H9 (cell line): ENCODE measurements at regions not wholly inside any gene's neighbourhood (a gene's known extent, or its start where the extent isn't known, plus 50 kb on each side); places are given as distances from the start of the nearest gene placed in this dataset.

ENCODE experiments used
- DNase-seq: peaks from one replicate; pipeline ENCODE4 v3.0.0-alpha.2; 2017
- H2AFZ ChIP-seq: one replicate; pipeline ENCODE4 v1.6.1; 2013; ENCODE audit warnings: mild to moderate bottlenecking, low read length, control low read depth, moderate library complexity
- H2AK5ac ChIP-seq: 2 replicates; pipeline ENCODE4 v1.6.1; 2013; ENCODE audit warnings: low read length, control low read depth, mixed read lengths; ENCODE audit not compliant: insufficient read length
- H2BK120ac ChIP-seq: one replicate; pipeline ENCODE4 v1.6.1; 2013; ENCODE audit warnings: low read depth, mild to moderate bottlenecking, low read length, control low read depth, inconsistent platforms; ENCODE audit not compliant: poor library complexity, severe bottlenecking
- H2BK12ac ChIP-seq: 2 replicates; pipeline ENCODE4 v1.6.1; 2013; ENCODE audit warnings: low read length, control low read depth, mixed read lengths, low read depth; ENCODE audit not compliant: insufficient read length
- H2BK15ac ChIP-seq: 2 replicates; pipeline ENCODE4 v1.6.1; 2013; ENCODE audit warnings: low read depth, low read length, control low read depth
- H2BK20ac ChIP-seq: one replicate; pipeline ENCODE4 v1.6.1; 2013; ENCODE audit warnings: low read depth, mild to moderate bottlenecking, low read length, control low read depth, inconsistent platforms; ENCODE audit not compliant: poor library complexity, severe bottlenecking
- H2BK5ac ChIP-seq: 2 replicates; pipeline ENCODE4 v1.6.1; 2013; ENCODE audit warnings: low read length, control low read depth, mixed read lengths; ENCODE audit not compliant: insufficient read length
- H3K14ac ChIP-seq: 2 replicates; pipeline ENCODE4 v1.6.1; 2013; ENCODE audit warnings: low read length, control low read depth; ENCODE audit not compliant: insufficient read depth
- H3K18ac ChIP-seq: 2 replicates; pipeline ENCODE4 v1.6.1; 2013; ENCODE audit warnings: low read depth, mild to moderate bottlenecking, mixed read lengths, low read length, control low read depth; ENCODE audit not compliant: insufficient read length
- H3K23ac ChIP-seq: 2 replicates; pipeline ENCODE4 v1.6.1; 2013; ENCODE audit warnings: low read length, control low read depth, mixed read lengths, low read depth; ENCODE audit not compliant: insufficient read length
- H3K23me2 ChIP-seq: 2 replicates; pipeline ENCODE4 v1.6.1; 2013; ENCODE audit warnings: low read depth, mild to moderate bottlenecking, mixed read lengths, low read length, control low read depth; ENCODE audit not compliant: insufficient read length, poor library complexity, severe bottlenecking
- H3K27ac ChIP-seq: 2 replicates; pipeline ENCODE4 v1.5.1; 2013; ENCODE audit warnings: low read length, control low read depth, mixed read lengths, low read depth; ENCODE audit not compliant: insufficient read length
- H3K27me3 ChIP-seq: 2 replicates; pipeline ENCODE4 v1.6.1; 2013; ENCODE audit warnings: low read length, control low read depth, inconsistent platforms; ENCODE audit not compliant: insufficient read depth
- H3K4ac ChIP-seq: 2 replicates; pipeline ENCODE4 v1.6.1; 2013; ENCODE audit warnings: low read depth, mild to moderate bottlenecking, control low read depth, inconsistent platforms, low read length, moderate library complexity
- H3K4me1 ChIP-seq: 2 replicates; pipeline ENCODE4 v1.6.1; 2013; ENCODE audit warnings: low read length, control low read depth, inconsistent platforms; ENCODE audit not compliant: insufficient read depth
- H3K4me2 ChIP-seq: 2 replicates; pipeline ENCODE4 v1.6.1; 2013; ENCODE audit warnings: low read length, control low read depth, mixed read lengths; ENCODE audit not compliant: insufficient read length, insufficient read depth
- H3K56ac ChIP-seq: 2 replicates; pipeline ENCODE4 v1.6.1; 2013; ENCODE audit warnings: low read depth, mild to moderate bottlenecking, mixed read lengths, low read length, control low read depth; ENCODE audit not compliant: insufficient read length
- H3K79me1 ChIP-seq: 2 replicates; pipeline ENCODE4 v1.6.1; 2013; ENCODE audit warnings: low read depth, mild to moderate bottlenecking, moderate library complexity, low read length, control low read depth, inconsistent platforms; ENCODE audit not compliant: insufficient read depth, poor library complexity, severe bottlenecking
- H3K79me2 ChIP-seq: 2 replicates; pipeline ENCODE4 v1.6.1; 2013; ENCODE audit warnings: low read length, control low read depth, inconsistent platforms; ENCODE audit not compliant: insufficient read depth
- H3K9ac ChIP-seq: 2 replicates; pipeline ENCODE4 v1.6.1; 2013; ENCODE audit warnings: low read length, control low read depth, mixed read lengths; ENCODE audit not compliant: insufficient read length; ENCODE audit errors: extremely low read depth
- H3K9me3 ChIP-seq: one replicate; pipeline ENCODE4 v1.6.1; 2013; ENCODE audit warnings: low read depth, low read length, inconsistent platforms; ENCODE audit not compliant: control insufficient read depth
- H3T11ph ChIP-seq: one replicate; pipeline ENCODE4 v1.6.1; 2013; ENCODE audit warnings: mild to moderate bottlenecking, low read length, control low read depth, inconsistent platforms
- H4K20me1 ChIP-seq: one replicate; pipeline ENCODE4 v1.6.1; 2013; ENCODE audit not compliant: control insufficient read depth, insufficient read length, insufficient read depth
- H4K5ac ChIP-seq: 2 replicates; pipeline ENCODE4 v1.6.1; 2013; ENCODE audit warnings: low read depth, mild to moderate bottlenecking, mixed read lengths, low read length, control low read depth; ENCODE audit not compliant: insufficient read length
- H4K8ac ChIP-seq: replicated peaks from 2 replicates; pipeline ENCODE4 v1.6.1; 2013; ENCODE audit warnings: low read length, control low read depth, mixed read lengths, low read depth; ENCODE audit not compliant: insufficient read length
- H4K91ac ChIP-seq: 2 replicates; pipeline ENCODE4 v1.6.1; 2013; ENCODE audit warnings: low read depth, mild to moderate bottlenecking, moderate library complexity, mixed read lengths, low read length, control low read depth; ENCODE audit not compliant: insufficient read length
- H3K27ac Mint-ChIP-seq, 3 experiments: 2 replicates in 2 of 3; 3 replicates in 1 of 3; pipeline ENCODE4 v1.8.0; 2020 to 2021; ENCODE audit warnings: mixed read lengths in 3 of 3, mild to moderate bottlenecking in 1 of 3, moderate library complexity in 1 of 3
- H3K27me3 Mint-ChIP-seq: 2 replicates; pipeline ENCODE4 v1.8.0; 2021; ENCODE audit warnings: low read depth, mild to moderate bottlenecking, moderate library complexity, mixed read lengths
- H3K36me3 Mint-ChIP-seq, 3 experiments: 2 replicates in 2 of 3; 3 replicates in 1 of 3; pipeline ENCODE4 v1.8.0; 2020 to 2021; ENCODE audit warnings: low read depth in 3 of 3, mixed read lengths in 3 of 3; ENCODE audit not compliant: insufficient read depth in 1 of 3
- H3K4me1 Mint-ChIP-seq, 2 experiments: 2 replicates each; pipeline ENCODE4 v1.8.0; 2020; ENCODE audit warnings: mixed read lengths in 2 of 2
- H3K4me3 Mint-ChIP-seq, 2 experiments: 2 replicates in 1 of 2; 3 replicates in 1 of 2; pipeline ENCODE4 v1.8.0; 2020 to 2021; ENCODE audit warnings: mild to moderate bottlenecking in 2 of 2, mixed read lengths in 2 of 2, moderate library complexity in 1 of 2
- H3K9me3 Mint-ChIP-seq, 2 experiments: 2 replicates in 1 of 2; 3 replicates in 1 of 2; pipeline ENCODE4 v1.8.0; 2020; ENCODE audit warnings: mild to moderate bottlenecking in 2 of 2, mixed read lengths in 2 of 2, moderate library complexity in 1 of 2
- WGBS: extraction: QIAGEN DNeasy Blood & Tissue Kit; methylation state at CpG from one replicate; pipeline ENCODE4 v1.1.7; 2013; ENCODE audit warnings: missing lambda C conversion rate, low lambda C conversion rate, mixed read lengths; ENCODE audit not compliant: insufficient read length; ENCODE audit errors: extremely low coverage; 5-methylcytosine and 5-hydroxymethylcytosine counted together
- TF ChIP-seq, protein P1 (sequence below): fragments of 200-600 bp; sonication (generic); conservative IDR thresholded peaks from 3 replicates; pipeline ENCODE4 v1.8.0; 2021; ENCODE audit warnings: antibody characterized with exemption, mild to moderate bottlenecking

DNA sequence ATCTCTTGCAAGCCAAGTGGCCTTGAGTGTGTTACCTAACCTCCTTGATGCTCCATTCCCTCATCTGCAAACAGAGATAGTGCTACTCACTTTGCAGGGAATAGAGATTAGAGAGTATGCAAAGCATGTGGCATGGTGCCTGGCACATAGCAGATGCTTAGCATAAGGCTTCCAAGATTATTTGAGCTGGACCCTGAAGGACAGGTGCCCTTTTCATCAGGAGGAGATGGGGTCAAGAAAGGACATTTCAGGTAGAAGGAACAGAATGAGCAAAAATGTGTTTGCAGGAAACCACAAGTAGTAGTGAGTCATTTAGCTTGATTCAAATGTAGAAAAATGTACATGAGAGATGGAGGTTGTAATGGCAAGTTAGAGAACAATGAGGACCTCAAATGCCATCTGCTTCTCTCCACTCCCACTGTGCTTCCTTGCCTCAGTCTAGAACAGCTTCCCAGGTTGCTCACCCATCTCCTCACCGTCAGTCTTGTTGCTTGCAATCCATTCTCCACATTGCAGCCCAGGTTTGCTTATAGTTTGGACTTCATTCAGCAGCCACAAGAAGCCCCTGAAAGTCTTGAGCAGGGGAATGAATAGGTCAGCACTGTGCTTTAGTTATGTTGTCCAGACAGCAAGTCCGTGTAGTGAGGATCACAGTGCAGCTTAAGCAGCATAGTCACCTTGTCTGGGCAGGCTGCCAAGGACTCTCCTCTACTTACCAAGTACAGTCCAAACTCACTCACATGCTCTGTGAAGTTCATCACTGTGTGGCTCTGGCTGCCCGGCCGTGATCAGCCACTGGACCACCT, 536.3 kb upstream of the CCDC196 start:
- H4K8ac ChIP-seq, result no peak overlapping the region
- no peak overlapping the region for H3T11ph ChIP-seq
- no CpG with 5 or more reads among the region's 4 CpGs for WGBS
- no peaks in the 10 kb centered on the region for H4K20me1 ChIP-seq
- H3K23ac ChIP-seq, result no peak overlapping the region
- peak overlapping the region in 2 of 3 experiments; percentile 42 to 76; a peak in 1 of 7 replicates for H3K27ac Mint-ChIP-seq
- H4K91ac ChIP-seq, result no peak overlapping the region
- no peak overlapping the region for H3K56ac ChIP-seq
- no peaks in the 10 kb centered on the region for H3K27me3 ChIP-seq
- H3K4me1 ChIP-seq, result peaks cover 2% of the 10 kb centered on the region; the same call in 1 of the 2 replicates
- no peak overlapping the region for H3K18ac ChIP-seq
- no peak overlapping the region for H2BK20ac ChIP-seq
- H3K9me3 Mint-ChIP-seq, result no peaks in the 10 kb centered on the region
- H3K14ac ChIP-seq, result no peak overlapping the region
- H3K23me2 ChIP-seq, result no peaks in the 10 kb centered on the region
- no peak overlapping the region for H3K9ac ChIP-seq
- no peaks in the 10 kb centered on the region for H3K79me2 ChIP-seq
- no peak for DNase-seq
- H3K4me2 ChIP-seq, result no peak overlapping the region
- H2AK5ac ChIP-seq, result no peak overlapping the region
- no peak overlapping the region for H3K4ac ChIP-seq
- peaks cover 10% of the 10 kb centered on the region in 2 experiments for H3K4me1 Mint-ChIP-seq
- no peak overlapping the region for H2BK12ac ChIP-seq
- H2BK5ac ChIP-seq, result no peak overlapping the region
- H3K27me3 Mint-ChIP-seq, result peaks cover 3% of the 10 kb centered on the region; the same call in 1 of the 2 replicates
- H4K5ac ChIP-seq, result no peak overlapping the region
- no peak overlapping the region for H3K4me3 Mint-ChIP-seq
- H2BK120ac ChIP-seq, result no peak overlapping the region
- TF ChIP-seq, protein P1, sequence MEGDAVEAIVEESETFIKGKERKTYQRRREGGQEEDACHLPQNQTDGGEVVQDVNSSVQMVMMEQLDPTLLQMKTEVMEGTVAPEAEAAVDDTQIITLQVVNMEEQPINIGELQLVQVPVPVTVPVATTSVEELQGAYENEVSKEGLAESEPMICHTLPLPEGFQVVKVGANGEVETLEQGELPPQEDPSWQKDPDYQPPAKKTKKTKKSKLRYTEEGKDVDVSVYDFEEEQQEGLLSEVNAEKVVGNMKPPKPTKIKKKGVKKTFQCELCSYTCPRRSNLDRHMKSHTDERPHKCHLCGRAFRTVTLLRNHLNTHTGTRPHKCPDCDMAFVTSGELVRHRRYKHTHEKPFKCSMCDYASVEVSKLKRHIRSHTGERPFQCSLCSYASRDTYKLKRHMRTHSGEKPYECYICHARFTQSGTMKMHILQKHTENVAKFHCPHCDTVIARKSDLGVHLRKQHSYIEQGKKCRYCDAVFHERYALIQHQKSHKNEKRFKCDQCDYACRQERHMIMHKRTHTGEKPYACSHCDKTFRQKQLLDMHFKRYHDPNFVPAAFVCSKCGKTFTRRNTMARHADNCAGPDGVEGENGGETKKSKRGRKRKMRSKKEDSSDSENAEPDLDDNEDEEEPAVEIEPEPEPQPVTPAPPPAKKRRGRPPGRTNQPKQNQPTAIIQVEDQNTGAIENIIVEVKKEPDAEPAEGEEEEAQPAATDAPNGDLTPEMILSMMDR, result no peak
- no peak overlapping the region for H3K27ac ChIP-seq
- H3K36me3 Mint-ChIP-seq, result peaks cover 0 to 1% (median 0%) of the 10 kb centered on the region in 3 experiments; a peak in 2 of 7 replicates
- H2AFZ ChIP-seq, result no peak overlapping the region
- H3K9me3 ChIP-seq, result no peaks in the 10 kb centered on the region
- no peak overlapping the region for H2BK15ac ChIP-seq
- H3K79me1 ChIP-seq, result no peaks in the 10 kb centered on the region
